ENCODE measurements at regions not wholly inside any gene's neighbourhood (a gene's known extent, or its start where the extent isn't known, plus 50 kb on each side); places are given as distances from the start of the nearest gene placed in this dataset.

DNA sequence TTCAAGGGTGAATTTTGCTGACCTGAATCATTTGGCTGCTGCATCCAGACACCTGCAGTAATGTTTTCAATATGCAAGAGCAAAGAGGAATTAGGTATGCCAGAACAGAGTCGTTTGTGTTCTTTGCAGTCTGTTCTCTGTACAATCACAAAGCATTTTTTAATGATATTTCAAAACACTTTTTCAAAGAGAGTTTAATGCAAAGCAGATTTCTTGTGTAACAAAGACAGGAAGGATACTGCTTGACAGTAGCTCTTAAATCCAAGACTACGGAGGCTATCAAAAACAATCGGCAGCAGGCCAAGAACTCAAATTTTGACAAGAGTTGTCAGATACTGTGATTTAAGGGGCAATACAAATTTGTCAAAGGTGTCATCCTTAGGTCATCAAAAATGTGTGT is 341.9 kb downstream of the GADD45G start:
- no peak for ATAC-seq
- 0 out of 2 replicates have a peak, but pooled peaks cover 14% of the 10 kb centered on the region for H3K9me2 ChIP-seq (ENCODE audit: insufficient read depth)
- Mint-ChIP-seq H3K4me3 (no peak overlapping the region), H3K27me3 (ENCODE audit: insufficient read depth, low read depth, poor library complexity) (peaks cover 4% of the 10 kb centered on the region), H3K27ac (no peak overlapping the region), H3K4me1 (peaks cover 21% of the 10 kb centered on the region; the same call in 2 of the 3 replicates), H3K36me3 (ENCODE audit: low read depth) (no peaks in the 10 kb centered on the region), H3K9me3 (peaks cover 7% of the 10 kb centered on the region; the same call in 2 of the 3 replicates)
- no peak overlapping the region for H3K4me3 ChIP-seq
- H2AFZ ChIP-seq: no peak overlapping the region
- H4K20me1 ChIP-seq (replicated peaks; ENCODE audit: insufficient read depth): no peaks in the 10 kb centered on the region
- H3K4me2 ChIP-seq: no peak overlapping the region
- TF ChIP-seq STAT1 (IDR thresholded peaks at IDR 0.05; ENCODE audit: unreplicated experiment) (no peak), NANOG (IDR thresholded peaks at IDR 0.05; ENCODE audit: borderline replicate concordance) (no peak), POLR2AphosphoS5 (IDR thresholded peaks at IDR 0.05; ENCODE audit: low read depth) (no peak), EZH2phosphoT487 (IDR thresholded peaks at IDR 0.05; ENCODE audit: unreplicated experiment) (no peak), ZNF331 (CRISPR knock-in tag; IDR thresholded peaks at IDR 0.05; ENCODE audit: low read depth) (no peak), REST (IDR thresholded peaks at IDR 0.05; ENCODE audit: unreplicated experiment) (no peak)
- H3K79me2 ChIP-seq (replicated peaks; ENCODE audit: insufficient read depth): no peaks in the 10 kb centered on the region
- H3K27me3 ChIP-seq (ENCODE audit: insufficient read depth): no peaks in the 10 kb centered on the region
- no peaks in the 10 kb centered on the region for H3K4me1 ChIP-seq (ENCODE audit: insufficient read depth)
- H3K36me3 ChIP-seq (ENCODE audit: insufficient read depth): no peaks in the 10 kb centered on the region
- DNase-seq (ENCODE audit: low spot score): no peak
- no peak overlapping the region for H3K27ac ChIP-seq (ENCODE audit: low read depth)
- no peaks in the 10 kb centered on the region for H3F3A ChIP-seq (replicated peaks; ENCODE audit: low read depth)

- H3K27me3 Mint-ChIP-seq (ENCODE audit: insufficient read depth, low read depth, poor library complexity): peaks cover 1% of the 10 kb centered on the region
- DNase-seq (ENCODE audit: low spot score): no peak
- no peaks in the 10 kb centered on the region for H3K79me2 ChIP-seq (replicated peaks; ENCODE audit: insufficient read depth)
- H3F3A ChIP-seq (replicated peaks; ENCODE audit: low read depth): no peaks in the 10 kb centered on the region
- H4K20me1 ChIP-seq (replicated peaks; ENCODE audit: insufficient read depth): no peaks in the 10 kb centered on the region
- no peak overlapping the region for H3K4me3 ChIP-seq
- H3K27ac ChIP-seq (ENCODE audit: low read depth): no peak overlapping the region
- H3K36me3 ChIP-seq (ENCODE audit: insufficient read depth): no peaks in the 10 kb centered on the region
- ATAC-seq: no peak; the same call in 2 of the 3 replicates
- no peak overlapping the region; the same call in 1 of the 2 replicates for H3K4me2 ChIP-seq
- H3K4me1 ChIP-seq (ENCODE audit: insufficient read depth): no peaks in the 10 kb centered on the region
- no peaks in the 10 kb centered on the region for H3K27me3 ChIP-seq (ENCODE audit: insufficient read depth)
- H3K27ac Mint-ChIP-seq: no peak overlapping the region
- peaks cover 3% of the 10 kb centered on the region; the same call in 1 of the 3 replicates for H3K36me3 Mint-ChIP-seq (ENCODE audit: low read depth)
- H3K9me3 Mint-ChIP-seq: peaks cover 10% of the 10 kb centered on the region; the same call in 2 of the 3 replicates
- no peak overlapping the region for H3K4me3 Mint-ChIP-seq
- no peak overlapping the region for H2AFZ ChIP-seq
- TF ChIP-seq STAT1 (IDR thresholded peaks at IDR 0.05; ENCODE audit: unreplicated experiment) (no peak), POLR2AphosphoS5 (IDR thresholded peaks at IDR 0.05; ENCODE audit: low read depth) (no peak), EZH2phosphoT487 (IDR thresholded peaks at IDR 0.05; ENCODE audit: unreplicated experiment) (no peak), REST (IDR thresholded peaks at IDR 0.05; ENCODE audit: unreplicated experiment) (no peak), NANOG (IDR thresholded peaks at IDR 0.05; ENCODE audit: borderline replicate concordance) (no peak)
- peaks cover 26% of the 10 kb centered on the region; the same call in 2 of the 3 replicates for H3K4me1 Mint-ChIP-seq
- H3K9me2 ChIP-seq (ENCODE audit: insufficient read depth): peaks cover 14% of the 10 kb centered on the region; the same call in 1 of the 2 replicates
Measured at GRCh38 chr9:89949111-89949510, 344.3 kb downstream of the GADD45G start.

All from GM23338 (cell line).